ENCODE measurements at regions not wholly inside any gene's neighbourhood (a gene's known extent, or its start where the extent isn't known, plus 50 kb on each side); places are given as distances from the start of the nearest gene placed in this dataset.

- in situ Hi-C loops (cut with HindIII; ENCODE audit: low pct_unique_long_range_greater_than_20kb, low sequenced_read_pairs): no loop called here
- no peak for DNase-seq (ENCODE audit: low read depth, low spot score)
Measured at GRCh38 chr5:87909382-87909781, 359.3 kb downstream of the TMEM161B start.

GRCh38 chr5:87906962-87907361, 361.7 kb downstream of the TMEM161B start:
- no peak for DNase-seq (ENCODE audit: low read depth, low spot score)
- in situ Hi-C loops (cut with HindIII; ENCODE audit: low pct_unique_long_range_greater_than_20kb, low sequenced_read_pairs): no loop called here

GRCh38 chr5:87900419-87900818, 368.2 kb downstream of the TMEM161B start:
- in situ Hi-C loops (cut with HindIII; ENCODE audit: low pct_unique_long_range_greater_than_20kb, low sequenced_read_pairs): no loop called here
- DNase-seq (ENCODE audit: low read depth, low spot score): peak; percentile 55

GRCh38 chr5:87899721-87900131, 368.9 kb downstream of the TMEM161B start:
- in situ Hi-C loops (cut with HindIII; ENCODE audit: low pct_unique_long_range_greater_than_20kb, low sequenced_read_pairs): no loop called here
- peak; percentile 99 for DNase-seq (ENCODE audit: low read depth, low spot score)

- DNase-seq (ENCODE audit: low read depth, low spot score): peak; percentile 97
- in situ Hi-C loops (cut with HindIII; ENCODE audit: low pct_unique_long_range_greater_than_20kb, low sequenced_read_pairs): no loop called here
Measured at GRCh38 chr5:87899208-87899661, 369.4 kb downstream of the TMEM161B start.

GRCh38 chr5:87898574-87898973, 370.1 kb downstream of the TMEM161B start:
- DNase-seq (ENCODE audit: low read depth, low spot score): peak; percentile 43
- in situ Hi-C loops (cut with HindIII; ENCODE audit: low pct_unique_long_range_greater_than_20kb, low sequenced_read_pairs): no loop called here

- in situ Hi-C loops (cut with HindIII; ENCODE audit: low pct_unique_long_range_greater_than_20kb, low sequenced_read_pairs): no loop called here
- no peak for DNase-seq (ENCODE audit: low read depth, low spot score)
Measured at GRCh38 chr5:87888139-87888538, 380.5 kb downstream of the TMEM161B start.

- in situ Hi-C loops (cut with HindIII; ENCODE audit: low pct_unique_long_range_greater_than_20kb, low sequenced_read_pairs): no loop called here
- no peak for DNase-seq (ENCODE audit: low read depth, low spot score)
Measured at GRCh38 chr5:87887247-87887646, 381.4 kb downstream of the TMEM161B start.

- in situ Hi-C loops (cut with HindIII; ENCODE audit: low pct_unique_long_range_greater_than_20kb, low sequenced_read_pairs): no loop called here
- DNase-seq (ENCODE audit: low read depth, low spot score): no peak
Measured at GRCh38 chr5:87886164-87886563, 382.5 kb downstream of the TMEM161B start.

- DNase-seq (ENCODE audit: low read depth, low spot score): peak; percentile 62
- in situ Hi-C loops (cut with HindIII; ENCODE audit: low pct_unique_long_range_greater_than_20kb, low sequenced_read_pairs): no loop called here
Measured at GRCh38 chr5:87885758-87886157, 382.9 kb downstream of the TMEM161B start.

- in situ Hi-C loops (cut with HindIII; ENCODE audit: low pct_unique_long_range_greater_than_20kb, low sequenced_read_pairs): no loop called here
- DNase-seq (ENCODE audit: low read depth, low spot score): no peak
Measured at GRCh38 chr5:87877495-87877894, 391.1 kb downstream of the TMEM161B start.

- DNase-seq (ENCODE audit: low read depth, low spot score): no peak
- in situ Hi-C loops (cut with HindIII; ENCODE audit: low pct_unique_long_range_greater_than_20kb, low sequenced_read_pairs): no loop called here
Measured at GRCh38 chr5:87877023-87877422, 391.6 kb downstream of the TMEM161B start.

GRCh38 chr5:87876616-87877015, 392.0 kb downstream of the TMEM161B start:
- in situ Hi-C loops (cut with HindIII; ENCODE audit: low pct_unique_long_range_greater_than_20kb, low sequenced_read_pairs): no loop called here
- no peak for DNase-seq (ENCODE audit: low read depth, low spot score)

- DNase-seq (ENCODE audit: low read depth, low spot score): no peak
- in situ Hi-C loops (cut with HindIII; ENCODE audit: low pct_unique_long_range_greater_than_20kb, low sequenced_read_pairs): no loop called here
Measured at GRCh38 chr5:87872986-87873385, 395.7 kb downstream of the TMEM161B start.

- in situ Hi-C loops (cut with HindIII; ENCODE audit: low pct_unique_long_range_greater_than_20kb, low sequenced_read_pairs): no loop called here
- DNase-seq (ENCODE audit: low read depth, low spot score): no peak
Measured at GRCh38 chr5:87868792-87869191, 399.9 kb downstream of the TMEM161B start.

- in situ Hi-C loops (cut with HindIII; ENCODE audit: low pct_unique_long_range_greater_than_20kb, low sequenced_read_pairs): no loop called here
- DNase-seq (ENCODE audit: low read depth, low spot score): peak; percentile 64
Measured at GRCh38 chr5:87867281-87867680, 401.4 kb downstream of the TMEM161B start.

- DNase-seq (ENCODE audit: low read depth, low spot score): no peak
- in situ Hi-C loops (cut with HindIII; ENCODE audit: low pct_unique_long_range_greater_than_20kb, low sequenced_read_pairs): no loop called here
Measured at GRCh38 chr5:87853541-87853940, 415.1 kb downstream of the TMEM161B start.

GRCh38 chr5:87851603-87852002, 417.0 kb downstream of the TMEM161B start:
- in situ Hi-C loops (cut with HindIII; ENCODE audit: low pct_unique_long_range_greater_than_20kb, low sequenced_read_pairs): no loop called here
- no peak for DNase-seq (ENCODE audit: low read depth, low spot score)

GRCh38 chr5:87850843-87851242, 417.8 kb downstream of the TMEM161B start:
- no peak for DNase-seq (ENCODE audit: low read depth, low spot score)
- in situ Hi-C loops (cut with HindIII; ENCODE audit: low pct_unique_long_range_greater_than_20kb, low sequenced_read_pairs): no loop called here

GRCh38 chr5:87845734-87846133, 422.9 kb downstream of the TMEM161B start:
- in situ Hi-C loops (cut with HindIII; ENCODE audit: low pct_unique_long_range_greater_than_20kb, low sequenced_read_pairs): no loop called here
- DNase-seq (ENCODE audit: low read depth, low spot score): no peak

All from SK-MEL-5 (cell line).